H9 (cell line): ENCODE measurements at regions not wholly inside any gene's neighbourhood (a gene's known extent, or its start where the extent isn't known, plus 50 kb on each side); places are given as distances from the start of the nearest gene placed in this dataset.

Experiments used
- DNase-seq: peaks from one replicate; pipeline ENCODE4 v3.0.0-alpha.2; 2017
- H2AFZ ChIP-seq: one replicate; pipeline ENCODE4 v1.6.1; 2013; ENCODE audit warnings: mild to moderate bottlenecking, low read length, control low read depth, moderate library complexity
- H2AK5ac ChIP-seq: 2 replicates; pipeline ENCODE4 v1.6.1; 2013; ENCODE audit warnings: low read length, control low read depth, mixed read lengths; ENCODE audit not compliant: insufficient read length
- H2BK120ac ChIP-seq: one replicate; pipeline ENCODE4 v1.6.1; 2013; ENCODE audit warnings: low read depth, mild to moderate bottlenecking, low read length, control low read depth, inconsistent platforms; ENCODE audit not compliant: poor library complexity, severe bottlenecking
- H2BK12ac ChIP-seq: 2 replicates; pipeline ENCODE4 v1.6.1; 2013; ENCODE audit warnings: low read length, control low read depth, mixed read lengths, low read depth; ENCODE audit not compliant: insufficient read length
- H2BK15ac ChIP-seq: 2 replicates; pipeline ENCODE4 v1.6.1; 2013; ENCODE audit warnings: low read depth, low read length, control low read depth
- H2BK20ac ChIP-seq: one replicate; pipeline ENCODE4 v1.6.1; 2013; ENCODE audit warnings: low read depth, mild to moderate bottlenecking, low read length, control low read depth, inconsistent platforms; ENCODE audit not compliant: poor library complexity, severe bottlenecking
- H2BK5ac ChIP-seq: 2 replicates; pipeline ENCODE4 v1.6.1; 2013; ENCODE audit warnings: low read length, control low read depth, mixed read lengths; ENCODE audit not compliant: insufficient read length
- H3K14ac ChIP-seq: 2 replicates; pipeline ENCODE4 v1.6.1; 2013; ENCODE audit warnings: low read length, control low read depth; ENCODE audit not compliant: insufficient read depth
- H3K18ac ChIP-seq: 2 replicates; pipeline ENCODE4 v1.6.1; 2013; ENCODE audit warnings: low read depth, mild to moderate bottlenecking, mixed read lengths, low read length, control low read depth; ENCODE audit not compliant: insufficient read length
- H3K23ac ChIP-seq: 2 replicates; pipeline ENCODE4 v1.6.1; 2013; ENCODE audit warnings: low read length, control low read depth, mixed read lengths, low read depth; ENCODE audit not compliant: insufficient read length
- H3K23me2 ChIP-seq: 2 replicates; pipeline ENCODE4 v1.6.1; 2013; ENCODE audit warnings: low read depth, mild to moderate bottlenecking, mixed read lengths, low read length, control low read depth; ENCODE audit not compliant: insufficient read length, poor library complexity, severe bottlenecking
- H3K27ac ChIP-seq: 2 replicates; pipeline ENCODE4 v1.5.1; 2013; ENCODE audit warnings: low read length, control low read depth, mixed read lengths, low read depth; ENCODE audit not compliant: insufficient read length
- H3K27me3 ChIP-seq: 2 replicates; pipeline ENCODE4 v1.6.1; 2013; ENCODE audit warnings: low read length, control low read depth, inconsistent platforms; ENCODE audit not compliant: insufficient read depth
- H3K4ac ChIP-seq: 2 replicates; pipeline ENCODE4 v1.6.1; 2013; ENCODE audit warnings: low read depth, mild to moderate bottlenecking, control low read depth, inconsistent platforms, low read length, moderate library complexity
- H3K4me1 ChIP-seq: 2 replicates; pipeline ENCODE4 v1.6.1; 2013; ENCODE audit warnings: low read length, control low read depth, inconsistent platforms; ENCODE audit not compliant: insufficient read depth
- H3K4me2 ChIP-seq: 2 replicates; pipeline ENCODE4 v1.6.1; 2013; ENCODE audit warnings: low read length, control low read depth, mixed read lengths; ENCODE audit not compliant: insufficient read length, insufficient read depth
- H3K56ac ChIP-seq: 2 replicates; pipeline ENCODE4 v1.6.1; 2013; ENCODE audit warnings: low read depth, mild to moderate bottlenecking, mixed read lengths, low read length, control low read depth; ENCODE audit not compliant: insufficient read length
- H3K79me1 ChIP-seq: 2 replicates; pipeline ENCODE4 v1.6.1; 2013; ENCODE audit warnings: low read depth, mild to moderate bottlenecking, moderate library complexity, low read length, control low read depth, inconsistent platforms; ENCODE audit not compliant: insufficient read depth, poor library complexity, severe bottlenecking
- H3K79me2 ChIP-seq: 2 replicates; pipeline ENCODE4 v1.6.1; 2013; ENCODE audit warnings: low read length, control low read depth, inconsistent platforms; ENCODE audit not compliant: insufficient read depth
- H3K9ac ChIP-seq: 2 replicates; pipeline ENCODE4 v1.6.1; 2013; ENCODE audit warnings: low read length, control low read depth, mixed read lengths; ENCODE audit not compliant: insufficient read length; ENCODE audit errors: extremely low read depth
- H3K9me3 ChIP-seq: one replicate; pipeline ENCODE4 v1.6.1; 2013; ENCODE audit warnings: low read depth, low read length, inconsistent platforms; ENCODE audit not compliant: control insufficient read depth
- H3T11ph ChIP-seq: one replicate; pipeline ENCODE4 v1.6.1; 2013; ENCODE audit warnings: mild to moderate bottlenecking, low read length, control low read depth, inconsistent platforms
- H4K20me1 ChIP-seq: one replicate; pipeline ENCODE4 v1.6.1; 2013; ENCODE audit not compliant: control insufficient read depth, insufficient read length, insufficient read depth
- H4K5ac ChIP-seq: 2 replicates; pipeline ENCODE4 v1.6.1; 2013; ENCODE audit warnings: low read depth, mild to moderate bottlenecking, mixed read lengths, low read length, control low read depth; ENCODE audit not compliant: insufficient read length
- H4K8ac ChIP-seq: replicated peaks from 2 replicates; pipeline ENCODE4 v1.6.1; 2013; ENCODE audit warnings: low read length, control low read depth, mixed read lengths, low read depth; ENCODE audit not compliant: insufficient read length
- H4K91ac ChIP-seq: 2 replicates; pipeline ENCODE4 v1.6.1; 2013; ENCODE audit warnings: low read depth, mild to moderate bottlenecking, moderate library complexity, mixed read lengths, low read length, control low read depth; ENCODE audit not compliant: insufficient read length
- H3K27ac Mint-ChIP-seq, 3 experiments: 2 replicates in 2 of 3; 3 replicates in 1 of 3; pipeline ENCODE4 v1.8.0; 2020 to 2021; ENCODE audit warnings: mixed read lengths in 3 of 3, mild to moderate bottlenecking in 1 of 3, moderate library complexity in 1 of 3
- H3K27me3 Mint-ChIP-seq: 2 replicates; pipeline ENCODE4 v1.8.0; 2021; ENCODE audit warnings: low read depth, mild to moderate bottlenecking, moderate library complexity, mixed read lengths
- H3K36me3 Mint-ChIP-seq, 3 experiments: 2 replicates in 2 of 3; 3 replicates in 1 of 3; pipeline ENCODE4 v1.8.0; 2020 to 2021; ENCODE audit warnings: low read depth in 3 of 3, mixed read lengths in 3 of 3; ENCODE audit not compliant: insufficient read depth in 1 of 3
- H3K4me1 Mint-ChIP-seq, 2 experiments: 2 replicates each; pipeline ENCODE4 v1.8.0; 2020; ENCODE audit warnings: mixed read lengths in 2 of 2
- H3K4me3 Mint-ChIP-seq, 2 experiments: 2 replicates in 1 of 2; 3 replicates in 1 of 2; pipeline ENCODE4 v1.8.0; 2020 to 2021; ENCODE audit warnings: mild to moderate bottlenecking in 2 of 2, mixed read lengths in 2 of 2, moderate library complexity in 1 of 2
- H3K9me3 Mint-ChIP-seq, 2 experiments: 2 replicates in 1 of 2; 3 replicates in 1 of 2; pipeline ENCODE4 v1.8.0; 2020; ENCODE audit warnings: mild to moderate bottlenecking in 2 of 2, mixed read lengths in 2 of 2, moderate library complexity in 1 of 2
- CTCF ChIP-seq: fragments of 200-600 bp; sonication (generic); conservative IDR thresholded peaks from 3 replicates; pipeline ENCODE4 v1.8.0; 2021; ENCODE audit warnings: antibody characterized with exemption, mild to moderate bottlenecking
- WGBS: extraction: QIAGEN DNeasy Blood & Tissue Kit; methylation state at CpG from one replicate; pipeline ENCODE4 v1.1.7; 2013; ENCODE audit warnings: missing lambda C conversion rate, low lambda C conversion rate, mixed read lengths; ENCODE audit not compliant: insufficient read length; ENCODE audit errors: extremely low coverage; 5-methylcytosine and 5-hydroxymethylcytosine counted together

- no peaks in the 10 kb centered on the region for H3K36me3 Mint-ChIP-seq
- Histone ChIP-seq H3K14ac (no peak overlapping the region), H2BK15ac (no peak overlapping the region), H3K4ac (no peak overlapping the region), H4K20me1 (no peaks in the 10 kb centered on the region), H3K4me1 (no peaks in the 10 kb centered on the region; the same call in 1 of the 2 replicates), H3K18ac (no peak overlapping the region), H3K27me3 (no peaks in the 10 kb centered on the region), H2BK120ac (no peak overlapping the region), H2AK5ac (no peak overlapping the region), H3K27ac (no peak overlapping the region), H2AFZ (no peak overlapping the region), H3K9me3 (no peaks in the 10 kb centered on the region), H3T11ph (no peak overlapping the region), H3K79me1 (no peaks in the 10 kb centered on the region), H3K23me2 (no peaks in the 10 kb centered on the region), H3K56ac (no peak overlapping the region), H2BK5ac (no peak overlapping the region), H3K23ac (no peak overlapping the region), H4K91ac (no peak overlapping the region), H3K9ac (no peak overlapping the region), H3K4me2 (no peak overlapping the region), H4K5ac (no peak overlapping the region), H2BK12ac (no peak overlapping the region), H4K8ac (no peak overlapping the region), H2BK20ac (no peak overlapping the region), H3K79me2 (no peaks in the 10 kb centered on the region)
- no peak for TF ChIP-seq CTCF
- WGBS: no CpG with 5 or more reads among the region's 1 CpG
- H3K4me1 Mint-ChIP-seq: peaks cover 9 to 13% of the 10 kb centered on the region in 2 experiments
- H3K4me3 Mint-ChIP-seq: no peak overlapping the region
- H3K9me3 Mint-ChIP-seq: no peaks in the 10 kb centered on the region
- H3K27me3 Mint-ChIP-seq: no peaks in the 10 kb centered on the region
- no peak overlapping the region for H3K27ac Mint-ChIP-seq
- DNase-seq: no peak
Observed at GRCh38 chr18:70387027-70387426, 98.2 kb downstream of the SOCS6 start.
